CD4-positive, alpha-beta memory T cell (primary cell): ENCODE measurements at regions not wholly inside any gene's neighbourhood (a gene's known extent, or its start where the extent isn't known, plus 50 kb on each side); places are given as distances from the start of the nearest gene placed in this dataset.
"Not testable (repeated sequence)": the region's sequence is repeated elsewhere in the genome, so short reads cannot be mapped to it uniquely, and the experiment has no call there.

Source experiments
- CTCF ChIA-PET: fragments of 350-600 bp; sonication (Branson Sonifier 250); formaldehyde crosslinking; loops from one replicate; lab custom pipeline; 2021; ENCODE audit warnings: inconsistent platforms; ENCODE audit not compliant: partially characterized antibody; lab: Charles Lee
- POLR2A ChIA-PET: fragments of 350-600 bp; sonication (Branson Sonifier 250); formaldehyde crosslinking; loops from one replicate; lab custom pipeline; 2021; ENCODE audit not compliant: partially characterized antibody; lab: Charles Lee
- DNase-seq, 5 donors: peaks; one replicate each; pipeline versions ENCODE4 v3.0.0 to v3.0.0-alpha.2; 2020 to 2022; ENCODE audit warnings: mixed read lengths in 1 of 5
- H3K27ac ChIP-seq: one replicate; pipeline ENCODE4 v1.7.0; 2013; ENCODE audit warnings: low read depth, low read length
- H3K27me3 ChIP-seq: 2 replicates; pipeline ENCODE4 v1.7.0; 2013; ENCODE audit warnings: mild to moderate bottlenecking, low read length, moderate library complexity; ENCODE audit not compliant: insufficient read depth
- H3K36me3 ChIP-seq: 2 replicates; pipeline ENCODE4 v1.7.0; 2013; ENCODE audit warnings: mild to moderate bottlenecking, low read length, moderate library complexity; ENCODE audit not compliant: insufficient read depth
- H3K4me1 ChIP-seq: 2 replicates; pipeline ENCODE4 v1.7.0; 2013; ENCODE audit warnings: mild to moderate bottlenecking, low read length, moderate library complexity; ENCODE audit not compliant: insufficient read depth
- H3K4me3 ChIP-seq, 2 donors: one replicate each; pipeline ENCODE4 v1.7.0; 2013; ENCODE audit warnings: low read length in 2 of 2, mild to moderate bottlenecking in 1 of 2
- H3K9me3 ChIP-seq, 2 donors: one replicate each; pipeline ENCODE4 v1.7.0; 2013; ENCODE audit warnings: low read length in 2 of 2, control low read depth in 1 of 2; ENCODE audit not compliant: control insufficient read depth in 1 of 2
- H3K27ac Mint-ChIP-seq, 7 donors: one replicate each; pipeline ENCODE4 v1.8.0; 2020 to 2021; ENCODE audit warnings: mixed read lengths in 7 of 7, mild to moderate bottlenecking in 6 of 7, inconsistent platforms in 3 of 7, moderate library complexity in 3 of 7
- H3K27me3 Mint-ChIP-seq, 2 donors: one replicate each; pipeline ENCODE4 v1.8.0; 2020 to 2021; ENCODE audit warnings: mixed read lengths in 2 of 2
- H3K36me3 Mint-ChIP-seq, 2 donors: one replicate each; pipeline ENCODE4 v1.8.0; 2020 to 2021; ENCODE audit warnings: mixed read lengths in 2 of 2, inconsistent platforms in 1 of 2, mild to moderate bottlenecking in 1 of 2
- H3K4me1 Mint-ChIP-seq, 4 donors: one replicate each; pipeline ENCODE4 v1.8.0; 2020 to 2021; ENCODE audit warnings: mixed read lengths in 4 of 4, mild to moderate bottlenecking in 1 of 4
- H3K4me3 Mint-ChIP-seq, 8 donors: one replicate each; pipeline ENCODE4 v1.8.0; 2020 to 2021; ENCODE audit warnings: mixed read lengths in 8 of 8, mild to moderate bottlenecking in 7 of 8, moderate library complexity in 6 of 8, inconsistent platforms in 3 of 8
- H3K9me3 Mint-ChIP-seq, 8 donors: one replicate each; pipeline ENCODE4 v1.8.0; 2020 to 2021; ENCODE audit warnings: mixed read lengths in 8 of 8, mild to moderate bottlenecking in 5 of 8, inconsistent platforms in 3 of 8, moderate library complexity in 1 of 8
- intact Hi-C: fragments of 100-400 bp; cut with micrococcal nuclease; formaldehyde crosslinking; loops from one replicate; pipeline ENCODE4 v1.15.1; 2023

DNA sequence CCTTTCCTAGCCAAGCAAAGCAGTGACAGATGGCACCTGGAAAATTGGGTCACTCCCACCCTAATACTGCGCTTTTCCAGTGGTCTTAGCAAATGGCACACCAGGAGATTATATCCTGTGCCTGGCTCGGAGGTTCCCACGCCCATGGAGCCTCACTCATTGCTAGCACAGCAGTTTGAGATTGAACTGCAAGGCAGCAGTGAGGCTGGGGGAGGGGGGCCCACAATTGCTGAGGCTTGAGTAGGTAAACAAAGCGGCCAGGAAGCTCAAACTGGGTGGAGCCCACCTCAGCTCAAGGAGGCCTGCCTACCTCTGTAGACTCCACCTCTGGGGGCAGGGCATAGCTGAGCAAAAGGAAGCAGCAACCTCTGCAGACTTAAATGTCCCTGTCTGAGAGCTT is 635.0 kb downstream of the C12orf50 start:
- CTCF ChIA-PET, H3K4me3 ChIP-seq, H3K4me1 ChIP-seq, H3K4me3 Mint-ChIP-seq, intact Hi-C loops, POLR2A ChIA-PET, H3K36me3 Mint-ChIP-seq, H3K27me3 ChIP-seq, H3K36me3 ChIP-seq, DNase-seq, H3K27me3 Mint-ChIP-seq, H3K4me1 Mint-ChIP-seq, H3K9me3 ChIP-seq, H3K27ac Mint-ChIP-seq, H3K27ac ChIP-seq: not testable (repeated sequence)
- peaks cover 2 to 20% (median 15%) of the 10 kb centered on the region in 8 donors for H3K9me3 Mint-ChIP-seq

DNA sequence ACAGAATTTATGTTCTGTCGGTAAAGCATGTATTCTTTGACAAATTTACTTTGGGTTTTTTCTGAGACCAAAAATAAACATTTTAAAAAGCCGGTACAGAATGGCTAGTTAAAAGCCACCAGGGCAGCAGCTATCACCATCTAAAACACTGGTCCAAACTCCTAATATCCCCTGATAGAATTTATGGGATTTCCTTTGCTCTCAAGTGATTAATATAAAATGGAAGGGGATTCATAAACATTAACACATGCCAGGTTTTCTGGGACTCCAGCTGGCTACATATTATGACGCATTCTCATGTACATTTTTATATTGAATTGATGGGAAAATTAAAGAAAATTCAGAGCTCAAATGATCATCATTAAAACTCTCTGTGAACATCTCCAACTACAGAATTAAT is 640.8 kb downstream of the C12orf50 start:
- intact Hi-C loops = no loop called here
- no peaks in the 10 kb centered on the region for H3K36me3 Mint-ChIP-seq
- Histone ChIP-seq H3K36me3 (no peaks in the 10 kb centered on the region), H3K9me3 (no peaks in the 10 kb centered on the region), H3K27ac (no peak overlapping the region), H3K4me1 (no peaks in the 10 kb centered on the region), H3K27me3 (no peaks in the 10 kb centered on the region), H3K4me3 (no peak overlapping the region)
- H3K4me3 Mint-ChIP-seq = no peak overlapping the region
- CTCF ChIA-PET = no interaction called here
- DNase-seq = no peak
- POLR2A ChIA-PET = no interaction called here
- no peaks in the 10 kb centered on the region for H3K27me3 Mint-ChIP-seq
- H3K27ac Mint-ChIP-seq = no peak overlapping the region
- H3K9me3 Mint-ChIP-seq = peaks cover 3 to 16% (median 5%) of the 10 kb centered on the region in 8 donors
- H3K4me1 Mint-ChIP-seq = no peaks in the 10 kb centered on the region

DNA sequence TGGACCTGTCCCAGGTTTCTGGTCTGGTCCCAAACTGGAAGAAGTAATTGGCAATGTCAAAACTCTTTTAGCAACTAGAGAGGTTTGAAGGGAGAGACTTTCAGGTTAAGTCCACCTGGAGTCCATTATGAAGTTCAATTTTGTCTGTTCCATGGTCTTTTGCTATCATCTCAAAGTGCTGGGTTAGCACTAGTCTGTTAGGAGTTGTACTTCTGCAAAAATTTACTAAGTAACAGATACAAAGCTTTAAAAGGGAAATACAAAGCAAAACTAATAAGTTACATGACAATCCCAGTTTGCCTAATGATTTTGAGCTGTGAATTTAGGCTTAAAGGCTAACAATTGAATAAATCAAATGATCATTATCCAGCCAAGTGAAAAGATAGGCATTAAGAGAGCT is 643.9 kb downstream of the C12orf50 start:
- H3K9me3 ChIP-seq = no peaks in the 10 kb centered on the region
- no peak overlapping the region for H3K4me3 ChIP-seq
- H3K4me1 ChIP-seq = no peaks in the 10 kb centered on the region
- Mint-ChIP-seq H3K9me3 (peaks cover 0 to 13% (median 4%) of the 10 kb centered on the region in 8 donors), H3K27me3 (no peaks in the 10 kb centered on the region), H3K4me3 (no peak overlapping the region), H3K4me1 (no peaks in the 10 kb centered on the region), H3K27ac (no peak overlapping the region), H3K36me3 (no peaks in the 10 kb centered on the region)
- no peaks in the 10 kb centered on the region for H3K27me3 ChIP-seq
- no peak overlapping the region for H3K27ac ChIP-seq
- H3K36me3 ChIP-seq = no peaks in the 10 kb centered on the region
- ChIA-PET CTCF (no interaction called here), POLR2A (no interaction called here)
- intact Hi-C loops = no loop called here
- DNase-seq = no peak

DNA sequence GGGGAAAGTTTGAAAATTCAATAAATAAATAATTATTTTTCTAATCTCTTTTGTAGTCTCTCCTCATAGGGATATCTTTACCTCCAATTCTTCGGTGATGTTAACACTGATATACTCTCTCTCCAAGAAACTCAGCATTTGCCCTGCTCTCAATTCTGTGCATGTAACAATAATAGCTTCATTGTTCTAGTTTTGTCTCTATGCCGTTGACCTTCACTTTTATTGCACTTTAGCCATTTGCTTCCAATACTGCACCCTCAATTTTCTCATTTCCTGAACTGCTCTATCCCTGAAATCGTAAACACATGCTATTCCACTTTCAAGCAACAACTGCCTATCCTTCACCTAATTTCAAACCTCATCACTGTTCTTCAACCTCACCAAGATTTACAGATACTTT is 645.0 kb downstream of the C12orf50 start:
- H3K9me3 Mint-ChIP-seq = peaks cover 0 to 13% (median 4%) of the 10 kb centered on the region in 8 donors
- H3K4me3 Mint-ChIP-seq = no peak overlapping the region

DNA sequence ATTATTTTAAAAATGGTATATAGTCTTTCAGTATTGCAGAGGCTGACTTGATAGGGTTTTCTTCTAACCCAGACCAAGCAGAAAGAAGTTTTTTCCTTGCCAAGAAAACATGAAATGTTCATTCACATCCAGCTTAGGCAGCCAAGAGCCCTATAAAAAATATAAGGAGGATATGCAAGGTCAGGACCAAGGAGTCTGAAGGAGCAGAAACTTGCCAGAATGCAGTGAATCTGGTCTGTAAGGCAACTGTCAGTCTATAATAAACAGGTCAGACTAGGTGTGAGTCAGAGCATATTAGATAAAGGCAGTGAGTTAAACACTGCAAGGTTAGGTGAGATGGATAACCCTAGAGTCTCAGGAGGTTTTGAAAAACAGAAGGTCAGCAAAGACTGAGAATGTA is 645.5 kb downstream of the C12orf50 start:
- Histone ChIP-seq H3K4me3 (no peak overlapping the region), H3K27me3 (no peaks in the 10 kb centered on the region), H3K9me3 (no peaks in the 10 kb centered on the region), H3K4me1 (no peaks in the 10 kb centered on the region), H3K27ac (no peak overlapping the region), H3K36me3 (no peaks in the 10 kb centered on the region)
- ChIA-PET CTCF (no interaction called here), POLR2A (no interaction called here)
- DNase-seq = no peak
- H3K4me1 Mint-ChIP-seq = no peaks in the 10 kb centered on the region
- H3K27ac Mint-ChIP-seq = no peak overlapping the region
- H3K27me3 Mint-ChIP-seq = no peaks in the 10 kb centered on the region
- no peaks in the 10 kb centered on the region for H3K36me3 Mint-ChIP-seq
- H3K4me3 Mint-ChIP-seq = no peak overlapping the region
- H3K9me3 Mint-ChIP-seq = peaks cover 0 to 13% (median 4%) of the 10 kb centered on the region in 8 donors
- intact Hi-C loops = no loop called here

More for the DNA sequence above, 645.0 kb downstream of the C12orf50 start:
- intact Hi-C loops = no loop called here
- ChIA-PET POLR2A (no interaction called here), CTCF (no interaction called here)
- no peaks in the 10 kb centered on the region for H3K4me1 ChIP-seq
- no peaks in the 10 kb centered on the region for H3K27me3 ChIP-seq
- H3K4me3 ChIP-seq = no peak overlapping the region
- no peaks in the 10 kb centered on the region for H3K9me3 ChIP-seq
- Mint-ChIP-seq H3K36me3 (no peaks in the 10 kb centered on the region), H3K27me3 (no peaks in the 10 kb centered on the region), H3K4me1 (no peaks in the 10 kb centered on the region), H3K27ac (no peak overlapping the region)
- DNase-seq = no peak
- H3K36me3 ChIP-seq = no peaks in the 10 kb centered on the region
- no peak overlapping the region for H3K27ac ChIP-seq

DNA sequence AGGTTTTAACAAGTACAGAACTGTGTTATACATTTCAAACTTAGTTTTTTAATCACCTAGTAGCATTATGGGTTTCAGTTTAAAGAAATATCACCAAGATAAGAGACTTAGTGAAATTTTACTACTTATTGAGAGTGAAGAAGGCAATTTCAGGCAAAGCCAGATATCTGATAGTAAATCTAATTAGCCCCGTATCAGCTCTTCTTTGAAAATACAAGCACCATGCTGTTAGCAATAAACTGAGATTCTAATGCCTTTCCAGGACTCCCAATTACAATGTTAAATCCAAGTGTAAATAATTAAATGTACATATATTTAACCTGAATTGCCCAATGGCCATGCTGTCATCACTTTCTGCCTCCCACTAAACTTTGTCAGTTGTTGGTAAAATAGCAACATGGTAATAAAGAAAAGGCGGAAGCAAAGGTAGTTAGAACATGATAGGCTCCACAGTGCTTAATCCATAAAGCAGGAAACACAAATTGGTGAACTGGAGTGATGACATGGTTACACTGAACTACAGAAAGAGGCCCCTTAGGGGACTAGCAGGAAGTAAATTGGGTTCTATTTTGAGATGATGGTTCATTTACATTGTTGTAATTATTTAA is 646.1 kb downstream of the C12orf50 start:
- intact Hi-C loops = no loop called here
- Mint-ChIP-seq H3K27ac (no peak overlapping the region), H3K9me3 (peaks cover 0 to 13% (median 4%) of the 10 kb centered on the region in 8 donors), H3K4me3 (no peak overlapping the region), H3K4me1 (no peaks in the 10 kb centered on the region), H3K27me3 (no peaks in the 10 kb centered on the region), H3K36me3 (no peaks in the 10 kb centered on the region)
- no peak overlapping the region for H3K27ac ChIP-seq
- POLR2A ChIA-PET = no interaction called here
- no peak overlapping the region for H3K4me3 ChIP-seq
- DNase-seq = no peak
- no peaks in the 10 kb centered on the region for H3K4me1 ChIP-seq
- H3K36me3 ChIP-seq = no peaks in the 10 kb centered on the region
- H3K27me3 ChIP-seq = no peaks in the 10 kb centered on the region
- H3K9me3 ChIP-seq = no peaks in the 10 kb centered on the region
- CTCF ChIA-PET = no interaction called here

DNA sequence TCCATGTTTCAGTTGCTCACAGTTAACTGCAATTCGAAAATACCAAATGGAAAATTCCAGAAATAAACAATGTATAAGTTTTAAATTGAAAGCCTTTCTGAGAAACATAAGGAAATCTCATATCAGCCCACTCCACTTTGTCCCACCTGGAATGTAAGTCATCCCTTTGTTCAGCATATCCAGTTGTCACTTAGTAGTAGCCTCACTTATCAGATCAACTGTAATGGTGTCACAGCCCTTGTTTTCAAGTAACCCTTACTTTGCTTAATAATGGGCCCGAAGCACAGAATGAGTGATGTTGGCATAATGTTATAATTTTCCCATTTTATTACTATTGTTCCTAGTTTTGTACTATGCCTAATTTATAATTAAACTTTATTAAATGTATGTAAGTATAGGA is 646.8 kb downstream of the C12orf50 start:
- Mint-ChIP-seq H3K27me3 (no peaks in the 10 kb centered on the region), H3K4me3 (no peak overlapping the region), H3K4me1 (no peaks in the 10 kb centered on the region), H3K9me3 (peaks cover 0 to 7% (median 4%) of the 10 kb centered on the region in 8 donors), H3K36me3 (no peaks in the 10 kb centered on the region), H3K27ac (no peak overlapping the region)
- Histone ChIP-seq H3K27me3 (no peaks in the 10 kb centered on the region), H3K4me3 (no peak overlapping the region), H3K9me3 (no peaks in the 10 kb centered on the region), H3K36me3 (no peaks in the 10 kb centered on the region), H3K4me1 (no peaks in the 10 kb centered on the region), H3K27ac (no peak overlapping the region)
- intact Hi-C loops = no loop called here
- ChIA-PET CTCF (no interaction called here), POLR2A (no interaction called here)
- DNase-seq = no peak

DNA sequence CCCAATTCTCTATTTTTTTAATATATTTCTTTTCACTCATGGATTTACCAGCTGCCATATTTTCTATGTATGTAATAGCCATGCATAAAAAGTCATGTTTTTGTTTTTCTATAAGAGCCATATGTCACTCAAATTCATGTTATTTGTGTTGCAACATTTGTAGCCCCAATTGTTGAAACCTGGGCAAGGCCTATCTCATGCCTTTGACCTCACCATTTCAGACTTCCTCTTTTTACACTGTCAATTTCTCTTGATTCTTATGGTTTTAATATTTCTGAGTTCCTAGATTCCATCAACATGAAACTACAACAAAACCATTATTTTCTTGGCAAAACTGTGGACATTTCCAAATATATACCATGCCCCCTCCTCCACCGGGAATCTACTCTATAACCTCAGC is 647.5 kb downstream of the C12orf50 start:
- POLR2A ChIA-PET = no interaction called here
- intact Hi-C loops = no loop called here
- DNase-seq = no peak
- no peak overlapping the region for H3K4me3 ChIP-seq
- H3K36me3 ChIP-seq = no peaks in the 10 kb centered on the region
- no peak overlapping the region for H3K27ac ChIP-seq
- Mint-ChIP-seq H3K4me3 (no peak overlapping the region), H3K27ac (no peak overlapping the region), H3K27me3 (no peaks in the 10 kb centered on the region), H3K9me3 (peaks cover 0 to 4% (median 1%) of the 10 kb centered on the region in 8 donors), H3K36me3 (no peaks in the 10 kb centered on the region), H3K4me1 (no peaks in the 10 kb centered on the region)
- CTCF ChIA-PET = no interaction called here
- H3K4me1 ChIP-seq = no peaks in the 10 kb centered on the region
- H3K27me3 ChIP-seq = no peaks in the 10 kb centered on the region
- H3K9me3 ChIP-seq = no peaks in the 10 kb centered on the region
